ENCODE measurements at regions not wholly inside any gene's neighbourhood (a gene's known extent, or its start where the extent isn't known, plus 50 kb on each side); places are given as distances from the start of the nearest gene placed in this dataset.

DNA sequence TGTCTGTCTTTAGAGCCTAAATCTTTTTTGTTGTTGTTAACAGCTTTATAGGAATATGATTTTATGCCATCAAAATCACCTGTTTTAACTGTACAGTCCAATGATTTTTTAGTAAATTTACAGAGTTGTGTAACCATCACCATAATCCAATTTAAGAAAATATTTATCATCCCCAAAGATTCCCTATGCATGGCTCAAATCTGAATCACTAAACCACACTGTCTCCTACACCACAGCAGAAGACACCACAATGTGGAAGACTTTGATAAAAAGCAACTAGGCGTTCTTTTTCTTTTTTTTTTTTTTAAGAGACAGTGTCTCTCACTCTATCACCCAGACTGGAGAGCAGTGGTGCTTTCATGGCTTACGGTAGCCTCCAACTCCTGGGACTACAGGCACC lies 99.6 kb downstream of the TXNL1 start:
- no peaks in the 10 kb centered on the region for H3K9me3 ChIP-seq (ENCODE audit: insufficient read depth, low read length, severe bottlenecking)
- ATAC-seq (ENCODE audit: insufficient read depth, low read depth) (no peak), DNase-seq (no peak)
- H2AFZ ChIP-seq (ENCODE audit: low read depth, low read length): no peak overlapping the region
- no peak overlapping the region for H3K9ac ChIP-seq (ENCODE audit: low read depth, low read length)
- H3K27me3 ChIP-seq (ENCODE audit: insufficient read depth, low read length, poor library complexity): no peaks in the 10 kb centered on the region
- H4K20me1 ChIP-seq (ENCODE audit: insufficient read depth, low read length): no peaks in the 10 kb centered on the region
- no peak overlapping the region for H3K27ac ChIP-seq (ENCODE audit: low read length)
- no peak overlapping the region for H3K4me3 ChIP-seq (ENCODE audit: low read depth in 1 of 2, low read length in 2 of 2)
- no peaks in the 10 kb centered on the region for H3K4me1 ChIP-seq (ENCODE audit: insufficient read depth, low read length)
- TF ChIP-seq, protein P1, sequence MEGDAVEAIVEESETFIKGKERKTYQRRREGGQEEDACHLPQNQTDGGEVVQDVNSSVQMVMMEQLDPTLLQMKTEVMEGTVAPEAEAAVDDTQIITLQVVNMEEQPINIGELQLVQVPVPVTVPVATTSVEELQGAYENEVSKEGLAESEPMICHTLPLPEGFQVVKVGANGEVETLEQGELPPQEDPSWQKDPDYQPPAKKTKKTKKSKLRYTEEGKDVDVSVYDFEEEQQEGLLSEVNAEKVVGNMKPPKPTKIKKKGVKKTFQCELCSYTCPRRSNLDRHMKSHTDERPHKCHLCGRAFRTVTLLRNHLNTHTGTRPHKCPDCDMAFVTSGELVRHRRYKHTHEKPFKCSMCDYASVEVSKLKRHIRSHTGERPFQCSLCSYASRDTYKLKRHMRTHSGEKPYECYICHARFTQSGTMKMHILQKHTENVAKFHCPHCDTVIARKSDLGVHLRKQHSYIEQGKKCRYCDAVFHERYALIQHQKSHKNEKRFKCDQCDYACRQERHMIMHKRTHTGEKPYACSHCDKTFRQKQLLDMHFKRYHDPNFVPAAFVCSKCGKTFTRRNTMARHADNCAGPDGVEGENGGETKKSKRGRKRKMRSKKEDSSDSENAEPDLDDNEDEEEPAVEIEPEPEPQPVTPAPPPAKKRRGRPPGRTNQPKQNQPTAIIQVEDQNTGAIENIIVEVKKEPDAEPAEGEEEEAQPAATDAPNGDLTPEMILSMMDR (IDR thresholded peaks at IDR 0.05; ENCODE audit: borderline replicate concordance, extremely low read depth, low read length, poor library complexity, severe bottlenecking): no peak
- no peak for TF ChIP-seq EZH2 (IDR thresholded peaks at IDR 0.05; ENCODE audit: borderline replicate concordance, low read depth, low read length, severe bottlenecking)
- no peaks in the 10 kb centered on the region for H3K36me3 ChIP-seq (ENCODE audit: insufficient read depth, low read length)
- H3K79me2 ChIP-seq (ENCODE audit: insufficient read depth, low read length): no peaks in the 10 kb centered on the region
- H3K4me2 ChIP-seq (ENCODE audit: insufficient read depth, low read length): no peak overlapping the region

DNA sequence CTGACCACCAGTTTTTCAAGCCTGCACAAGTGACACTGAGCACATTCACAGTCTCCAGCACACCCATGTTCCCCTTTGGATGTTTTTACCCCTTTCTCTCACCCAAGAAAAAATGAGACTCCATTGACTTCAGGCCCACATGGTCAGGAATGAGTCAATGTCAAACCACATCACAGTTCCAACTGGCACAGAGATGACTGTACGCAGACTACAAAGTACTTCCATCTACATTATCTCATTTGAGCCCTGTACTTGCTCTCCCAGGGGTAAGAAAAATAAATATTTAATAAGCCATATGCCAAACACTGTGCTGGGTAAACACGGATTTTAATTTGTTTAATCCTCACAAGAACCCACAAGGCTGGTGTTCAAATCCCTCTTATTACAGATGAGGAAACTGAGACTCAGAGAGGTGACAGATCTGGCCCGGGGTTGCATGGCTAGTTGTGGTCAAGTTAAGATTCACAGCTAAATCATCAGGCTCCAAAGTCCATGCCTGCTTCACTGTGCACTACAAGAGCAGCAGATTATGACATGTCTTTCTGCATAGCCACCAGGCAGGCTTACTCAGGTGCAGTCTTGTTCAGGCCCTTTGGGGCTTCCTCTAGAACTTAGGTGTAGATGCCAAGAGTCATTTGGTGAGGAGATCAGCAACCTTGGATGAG lies 106.1 kb downstream of the TXNL1 start:
- no peak for TF ChIP-seq EZH2 (IDR thresholded peaks at IDR 0.05; ENCODE audit: borderline replicate concordance, low read depth, low read length, severe bottlenecking)
- TF ChIP-seq, protein P1 (IDR thresholded peaks at IDR 0.05; ENCODE audit: borderline replicate concordance, extremely low read depth, low read length, poor library complexity, severe bottlenecking): no peak
- H3K27ac ChIP-seq (ENCODE audit: low read length): no peak overlapping the region
- H3K4me1 ChIP-seq (ENCODE audit: insufficient read depth, low read length): no peaks in the 10 kb centered on the region
- H4K20me1 ChIP-seq (ENCODE audit: insufficient read depth, low read length): no peaks in the 10 kb centered on the region
- ATAC-seq (ENCODE audit: insufficient read depth, low read depth) (no peak), DNase-seq (no peak)
- H2AFZ ChIP-seq (ENCODE audit: low read depth, low read length): no peak overlapping the region
- no peak overlapping the region for H3K9ac ChIP-seq (ENCODE audit: low read depth, low read length)
- no peaks in the 10 kb centered on the region for H3K9me3 ChIP-seq (ENCODE audit: insufficient read depth, low read length, severe bottlenecking)
- H3K27me3 ChIP-seq (ENCODE audit: insufficient read depth, low read length, poor library complexity): no peaks in the 10 kb centered on the region
- H3K4me2 ChIP-seq (ENCODE audit: insufficient read depth, low read length): no peak overlapping the region
- no peak overlapping the region for H3K4me3 ChIP-seq (ENCODE audit: low read depth in 1 of 2, low read length in 2 of 2)
- H3K36me3 ChIP-seq (ENCODE audit: insufficient read depth, low read length): no peaks in the 10 kb centered on the region
- H3K79me2 ChIP-seq (ENCODE audit: insufficient read depth, low read length): no peaks in the 10 kb centered on the region

DNA sequence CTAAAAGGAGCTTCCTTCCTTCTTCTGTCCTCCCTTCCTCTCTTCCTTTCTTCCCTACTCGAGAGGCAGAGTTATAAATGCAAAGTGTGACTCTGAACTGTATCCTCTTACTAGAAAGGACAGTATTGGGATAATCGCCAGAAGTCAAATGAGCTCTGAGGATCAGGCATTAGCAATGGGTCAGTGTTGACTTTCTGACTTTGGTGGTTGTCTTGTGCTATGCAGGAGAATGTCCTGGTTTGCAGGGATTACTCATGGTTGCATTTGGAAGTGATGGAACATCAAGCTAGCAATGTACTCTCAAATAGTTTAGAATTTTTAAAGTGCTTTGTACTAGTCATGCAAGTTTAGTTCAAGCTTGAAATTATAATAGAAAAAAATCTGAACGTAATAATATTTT lies 115.6 kb downstream of the TXNL1 start:
- H3K9ac ChIP-seq (ENCODE audit: low read depth, low read length): no peak overlapping the region
- H3K4me2 ChIP-seq (ENCODE audit: insufficient read depth, low read length): no peak overlapping the region
- H3K4me1 ChIP-seq (ENCODE audit: insufficient read depth, low read length): no peaks in the 10 kb centered on the region
- ATAC-seq (ENCODE audit: insufficient read depth, low read depth): no peak
- no peaks in the 10 kb centered on the region for H4K20me1 ChIP-seq (ENCODE audit: insufficient read depth, low read length)
- H3K27me3 ChIP-seq (ENCODE audit: insufficient read depth, low read length, poor library complexity): no peaks in the 10 kb centered on the region
- H2AFZ ChIP-seq (ENCODE audit: low read depth, low read length): no peak overlapping the region
- no peak overlapping the region for H3K4me3 ChIP-seq (ENCODE audit: low read depth in 1 of 2, low read length in 2 of 2)
- H3K36me3 ChIP-seq (ENCODE audit: insufficient read depth, low read length): no peaks in the 10 kb centered on the region
- no peaks in the 10 kb centered on the region for H3K79me2 ChIP-seq (ENCODE audit: insufficient read depth, low read length)
- no peak for DNase-seq
- no peak overlapping the region for H3K27ac ChIP-seq (ENCODE audit: low read length)
- no peaks in the 10 kb centered on the region for H3K9me3 ChIP-seq (ENCODE audit: insufficient read depth, low read length, severe bottlenecking)
- TF ChIP-seq EZH2 (IDR thresholded peaks at IDR 0.05; ENCODE audit: borderline replicate concordance, low read depth, low read length, severe bottlenecking): no peak
- TF ChIP-seq, protein P1 (IDR thresholded peaks at IDR 0.05; ENCODE audit: borderline replicate concordance, extremely low read depth, low read length, poor library complexity, severe bottlenecking): no peak
